H9 (cell line): ENCODE measurements at regions not wholly inside any gene's neighbourhood (a gene's known extent, or its start where the extent isn't known, plus 50 kb on each side); places are given as distances from the start of the nearest gene placed in this dataset.

Experiments used
- DNase-seq: peaks from one replicate; pipeline ENCODE4 v3.0.0-alpha.2; 2017
- H2AFZ ChIP-seq: one replicate; pipeline ENCODE4 v1.6.1; 2013; ENCODE audit warnings: mild to moderate bottlenecking, low read length, control low read depth, moderate library complexity
- H2AK5ac ChIP-seq: 2 replicates; pipeline ENCODE4 v1.6.1; 2013; ENCODE audit warnings: low read length, control low read depth, mixed read lengths; ENCODE audit not compliant: insufficient read length
- H2BK120ac ChIP-seq: one replicate; pipeline ENCODE4 v1.6.1; 2013; ENCODE audit warnings: low read depth, mild to moderate bottlenecking, low read length, control low read depth, inconsistent platforms; ENCODE audit not compliant: poor library complexity, severe bottlenecking
- H2BK12ac ChIP-seq: 2 replicates; pipeline ENCODE4 v1.6.1; 2013; ENCODE audit warnings: low read length, control low read depth, mixed read lengths, low read depth; ENCODE audit not compliant: insufficient read length
- H2BK15ac ChIP-seq: 2 replicates; pipeline ENCODE4 v1.6.1; 2013; ENCODE audit warnings: low read depth, low read length, control low read depth
- H2BK20ac ChIP-seq: one replicate; pipeline ENCODE4 v1.6.1; 2013; ENCODE audit warnings: low read depth, mild to moderate bottlenecking, low read length, control low read depth, inconsistent platforms; ENCODE audit not compliant: poor library complexity, severe bottlenecking
- H2BK5ac ChIP-seq: 2 replicates; pipeline ENCODE4 v1.6.1; 2013; ENCODE audit warnings: low read length, control low read depth, mixed read lengths; ENCODE audit not compliant: insufficient read length
- H3K14ac ChIP-seq: 2 replicates; pipeline ENCODE4 v1.6.1; 2013; ENCODE audit warnings: low read length, control low read depth; ENCODE audit not compliant: insufficient read depth
- H3K18ac ChIP-seq: 2 replicates; pipeline ENCODE4 v1.6.1; 2013; ENCODE audit warnings: low read depth, mild to moderate bottlenecking, mixed read lengths, low read length, control low read depth; ENCODE audit not compliant: insufficient read length
- H3K23ac ChIP-seq: 2 replicates; pipeline ENCODE4 v1.6.1; 2013; ENCODE audit warnings: low read length, control low read depth, mixed read lengths, low read depth; ENCODE audit not compliant: insufficient read length
- H3K23me2 ChIP-seq: 2 replicates; pipeline ENCODE4 v1.6.1; 2013; ENCODE audit warnings: low read depth, mild to moderate bottlenecking, mixed read lengths, low read length, control low read depth; ENCODE audit not compliant: insufficient read length, poor library complexity, severe bottlenecking
- H3K27ac ChIP-seq: 2 replicates; pipeline ENCODE4 v1.5.1; 2013; ENCODE audit warnings: low read length, control low read depth, mixed read lengths, low read depth; ENCODE audit not compliant: insufficient read length
- H3K27me3 ChIP-seq: 2 replicates; pipeline ENCODE4 v1.6.1; 2013; ENCODE audit warnings: low read length, control low read depth, inconsistent platforms; ENCODE audit not compliant: insufficient read depth
- H3K4ac ChIP-seq: 2 replicates; pipeline ENCODE4 v1.6.1; 2013; ENCODE audit warnings: low read depth, mild to moderate bottlenecking, control low read depth, inconsistent platforms, low read length, moderate library complexity
- H3K4me1 ChIP-seq: 2 replicates; pipeline ENCODE4 v1.6.1; 2013; ENCODE audit warnings: low read length, control low read depth, inconsistent platforms; ENCODE audit not compliant: insufficient read depth
- H3K4me2 ChIP-seq: 2 replicates; pipeline ENCODE4 v1.6.1; 2013; ENCODE audit warnings: low read length, control low read depth, mixed read lengths; ENCODE audit not compliant: insufficient read length, insufficient read depth
- H3K56ac ChIP-seq: 2 replicates; pipeline ENCODE4 v1.6.1; 2013; ENCODE audit warnings: low read depth, mild to moderate bottlenecking, mixed read lengths, low read length, control low read depth; ENCODE audit not compliant: insufficient read length
- H3K79me1 ChIP-seq: 2 replicates; pipeline ENCODE4 v1.6.1; 2013; ENCODE audit warnings: low read depth, mild to moderate bottlenecking, moderate library complexity, low read length, control low read depth, inconsistent platforms; ENCODE audit not compliant: insufficient read depth, poor library complexity, severe bottlenecking
- H3K79me2 ChIP-seq: 2 replicates; pipeline ENCODE4 v1.6.1; 2013; ENCODE audit warnings: low read length, control low read depth, inconsistent platforms; ENCODE audit not compliant: insufficient read depth
- H3K9ac ChIP-seq: 2 replicates; pipeline ENCODE4 v1.6.1; 2013; ENCODE audit warnings: low read length, control low read depth, mixed read lengths; ENCODE audit not compliant: insufficient read length; ENCODE audit errors: extremely low read depth
- H3K9me3 ChIP-seq: one replicate; pipeline ENCODE4 v1.6.1; 2013; ENCODE audit warnings: low read depth, low read length, inconsistent platforms; ENCODE audit not compliant: control insufficient read depth
- H3T11ph ChIP-seq: one replicate; pipeline ENCODE4 v1.6.1; 2013; ENCODE audit warnings: mild to moderate bottlenecking, low read length, control low read depth, inconsistent platforms
- H4K20me1 ChIP-seq: one replicate; pipeline ENCODE4 v1.6.1; 2013; ENCODE audit not compliant: control insufficient read depth, insufficient read length, insufficient read depth
- H4K5ac ChIP-seq: 2 replicates; pipeline ENCODE4 v1.6.1; 2013; ENCODE audit warnings: low read depth, mild to moderate bottlenecking, mixed read lengths, low read length, control low read depth; ENCODE audit not compliant: insufficient read length
- H4K8ac ChIP-seq: replicated peaks from 2 replicates; pipeline ENCODE4 v1.6.1; 2013; ENCODE audit warnings: low read length, control low read depth, mixed read lengths, low read depth; ENCODE audit not compliant: insufficient read length
- H4K91ac ChIP-seq: 2 replicates; pipeline ENCODE4 v1.6.1; 2013; ENCODE audit warnings: low read depth, mild to moderate bottlenecking, moderate library complexity, mixed read lengths, low read length, control low read depth; ENCODE audit not compliant: insufficient read length
- H3K27ac Mint-ChIP-seq, 3 experiments: 2 replicates in 2 of 3; 3 replicates in 1 of 3; pipeline ENCODE4 v1.8.0; 2020 to 2021; ENCODE audit warnings: mixed read lengths in 3 of 3, mild to moderate bottlenecking in 1 of 3, moderate library complexity in 1 of 3
- H3K27me3 Mint-ChIP-seq: 2 replicates; pipeline ENCODE4 v1.8.0; 2021; ENCODE audit warnings: low read depth, mild to moderate bottlenecking, moderate library complexity, mixed read lengths
- H3K36me3 Mint-ChIP-seq, 3 experiments: 2 replicates in 2 of 3; 3 replicates in 1 of 3; pipeline ENCODE4 v1.8.0; 2020 to 2021; ENCODE audit warnings: low read depth in 3 of 3, mixed read lengths in 3 of 3; ENCODE audit not compliant: insufficient read depth in 1 of 3
- H3K4me1 Mint-ChIP-seq, 2 experiments: 2 replicates each; pipeline ENCODE4 v1.8.0; 2020; ENCODE audit warnings: mixed read lengths in 2 of 2
- H3K4me3 Mint-ChIP-seq, 2 experiments: 2 replicates in 1 of 2; 3 replicates in 1 of 2; pipeline ENCODE4 v1.8.0; 2020 to 2021; ENCODE audit warnings: mild to moderate bottlenecking in 2 of 2, mixed read lengths in 2 of 2, moderate library complexity in 1 of 2
- H3K9me3 Mint-ChIP-seq, 2 experiments: 2 replicates in 1 of 2; 3 replicates in 1 of 2; pipeline ENCODE4 v1.8.0; 2020; ENCODE audit warnings: mild to moderate bottlenecking in 2 of 2, mixed read lengths in 2 of 2, moderate library complexity in 1 of 2
- WGBS: extraction: QIAGEN DNeasy Blood & Tissue Kit; methylation state at CpG from one replicate; pipeline ENCODE4 v1.1.7; 2013; ENCODE audit warnings: missing lambda C conversion rate, low lambda C conversion rate, mixed read lengths; ENCODE audit not compliant: insufficient read length; ENCODE audit errors: extremely low coverage; 5-methylcytosine and 5-hydroxymethylcytosine counted together
- TF ChIP-seq, protein P1 (sequence below): fragments of 200-600 bp; sonication (generic); conservative IDR thresholded peaks from 3 replicates; pipeline ENCODE4 v1.8.0; 2021; ENCODE audit warnings: antibody characterized with exemption, mild to moderate bottlenecking

- Mint-ChIP-seq H3K4me3 (no peak overlapping the region), H3K36me3 (peaks cover 0 to 2% (median 0%) of the 10 kb centered on the region in 3 experiments; a peak in 1 of 7 replicates), H3K27ac (no peak overlapping the region), H3K4me1 (no peaks in the 10 kb centered on the region), H3K27me3 (no peaks in the 10 kb centered on the region; the same call in 1 of the 2 replicates), H3K9me3 (peaks cover 50 to 72% of the 10 kb centered on the region in 2 experiments)
- no peak overlapping the region for H3K14ac ChIP-seq
- no peak overlapping the region for H2BK120ac ChIP-seq
- no peaks in the 10 kb centered on the region for H3K79me2 ChIP-seq
- H4K5ac ChIP-seq, result no peak overlapping the region
- peaks cover 10% of the 10 kb centered on the region for H3K9me3 ChIP-seq
- no peak overlapping the region for H3K23ac ChIP-seq
- no peak overlapping the region for H3K4me2 ChIP-seq
- H2BK5ac ChIP-seq, result no peak overlapping the region
- H2BK12ac ChIP-seq, result no peak overlapping the region
- H3K27me3 ChIP-seq, result no peaks in the 10 kb centered on the region
- H3K18ac ChIP-seq, result no peak overlapping the region
- no peak overlapping the region for H3K4ac ChIP-seq
- no peaks in the 10 kb centered on the region for H3K4me1 ChIP-seq
- H3K9ac ChIP-seq, result no peak overlapping the region
- H2AFZ ChIP-seq, result no peak overlapping the region
- no peak overlapping the region for H2BK15ac ChIP-seq
- no peak overlapping the region for H2BK20ac ChIP-seq
- TF ChIP-seq, protein P1, sequence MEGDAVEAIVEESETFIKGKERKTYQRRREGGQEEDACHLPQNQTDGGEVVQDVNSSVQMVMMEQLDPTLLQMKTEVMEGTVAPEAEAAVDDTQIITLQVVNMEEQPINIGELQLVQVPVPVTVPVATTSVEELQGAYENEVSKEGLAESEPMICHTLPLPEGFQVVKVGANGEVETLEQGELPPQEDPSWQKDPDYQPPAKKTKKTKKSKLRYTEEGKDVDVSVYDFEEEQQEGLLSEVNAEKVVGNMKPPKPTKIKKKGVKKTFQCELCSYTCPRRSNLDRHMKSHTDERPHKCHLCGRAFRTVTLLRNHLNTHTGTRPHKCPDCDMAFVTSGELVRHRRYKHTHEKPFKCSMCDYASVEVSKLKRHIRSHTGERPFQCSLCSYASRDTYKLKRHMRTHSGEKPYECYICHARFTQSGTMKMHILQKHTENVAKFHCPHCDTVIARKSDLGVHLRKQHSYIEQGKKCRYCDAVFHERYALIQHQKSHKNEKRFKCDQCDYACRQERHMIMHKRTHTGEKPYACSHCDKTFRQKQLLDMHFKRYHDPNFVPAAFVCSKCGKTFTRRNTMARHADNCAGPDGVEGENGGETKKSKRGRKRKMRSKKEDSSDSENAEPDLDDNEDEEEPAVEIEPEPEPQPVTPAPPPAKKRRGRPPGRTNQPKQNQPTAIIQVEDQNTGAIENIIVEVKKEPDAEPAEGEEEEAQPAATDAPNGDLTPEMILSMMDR, result no peak
- no peak overlapping the region for H3K56ac ChIP-seq
- H2AK5ac ChIP-seq, result no peak overlapping the region
- H4K91ac ChIP-seq, result no peak overlapping the region
- no peak overlapping the region for H3K27ac ChIP-seq
- H3K79me1 ChIP-seq, result no peaks in the 10 kb centered on the region
- no CpG with 5 or more reads among the region's 4 CpGs for WGBS
- no peaks in the 10 kb centered on the region for H4K20me1 ChIP-seq
- H3K23me2 ChIP-seq, result no peaks in the 10 kb centered on the region
- no peak overlapping the region for H4K8ac ChIP-seq
- H3T11ph ChIP-seq, result no peak overlapping the region
- DNase-seq, result no peak
Measured at GRCh38 chrX:51955200-51955599, 61.8 kb downstream of the MAGED1 start.
